ENCODE measurements at regions not wholly inside any gene's neighbourhood (a gene's known extent, or its start where the extent isn't known, plus 50 kb on each side); places are given as distances from the start of the nearest gene placed in this dataset.

- no peak for TF ChIP-seq CTCF (IDR thresholded peaks at IDR 0.05; ENCODE audit: low read length)
- no peak for TF ChIP-seq EZH2 (IDR thresholded peaks at IDR 0.05; ENCODE audit: borderline replicate concordance, low read length)
These were observed 64.3 kb upstream of the EMCN start for GRCh38 chr4:100582146-100582545.
